Myocyte (in vitro differentiated cells): ENCODE measurements at regions not wholly inside any gene's neighbourhood (a gene's known extent, or its start where the extent isn't known, plus 50 kb on each side); places are given as distances from the start of the nearest gene placed in this dataset.

Experiments used
- DNase-seq: peaks from one replicate; pipeline ENCODE4 v3.0.0-alpha.2; 2012; ENCODE audit warnings: low read depth

GRCh38 chr12:118606690-118607089 is 230.3 kb downstream of the SUDS3 start:
- no peak for DNase-seq

- no peak for DNase-seq
These were observed 231.5 kb downstream of the SUDS3 start for GRCh38 chr12:118607831-118608230.

- DNase-seq, result no peak
These were observed 232.5 kb downstream of the SUDS3 start for GRCh38 chr12:118608770-118609344.

- no peak for DNase-seq
These were observed 234.9 kb downstream of the SUDS3 start for GRCh38 chr12:118611295-118611694.

- no peak for DNase-seq
These were observed 235.4 kb downstream of the SUDS3 start for GRCh38 chr12:118611770-118612169.

- no peak for DNase-seq
These were observed 241.5 kb downstream of the SUDS3 start for GRCh38 chr12:118617611-118618450.

- no peak for DNase-seq
These were observed 242.3 kb downstream of the SUDS3 start for GRCh38 chr12:118618695-118619094.

GRCh38 chr12:118625050-118625675 is 248.8 kb downstream of the SUDS3 start:
- no peak for DNase-seq

GRCh38 chr12:118633071-118633470 is 256.7 kb downstream of the SUDS3 start:
- no peak for DNase-seq

- DNase-seq, result no peak
These were observed 258.9 kb downstream of the SUDS3 start for GRCh38 chr12:118635276-118635675.

GRCh38 chr12:118637767-118638370 is 261.5 kb downstream of the SUDS3 start:
- DNase-seq, result no peak

- DNase-seq, result no peak
These were observed 264.9 kb downstream of the SUDS3 start for GRCh38 chr12:118641249-118641648.

- DNase-seq, result peak; percentile 1
These were observed 268.9 kb downstream of the SUDS3 start for GRCh38 chr12:118645219-118645618.

GRCh38 chr12:118649765-118650585 is 273.6 kb downstream of the SUDS3 start:
- DNase-seq, result no peak

GRCh38 chr12:118650586-118650960 is 274.2 kb downstream of the SUDS3 start:
- DNase-seq, result no peak

GRCh38 chr12:118651487-118651886 is 275.1 kb downstream of the SUDS3 start:
- DNase-seq, result no peak

GRCh38 chr12:118655588-118655987 is 279.2 kb downstream of the SUDS3 start:
- no peak for DNase-seq

- no peak for DNase-seq
These were observed 300.9 kb upstream of the SRRM4 start for GRCh38 chr12:118680356-118680963.

GRCh38 chr12:118682656-118683055 is 298.7 kb upstream of the SRRM4 start:
- no peak for DNase-seq

GRCh38 chr12:118685983-118686607 is 295.2 kb upstream of the SRRM4 start:
- peak; percentile 4 for DNase-seq
